NCI-H446 treated with DMSO at 0.1 percent for 48 hours (cell line): ENCODE measurements at regions not wholly inside any gene's neighbourhood (a gene's known extent, or its start where the extent isn't known, plus 50 kb on each side); places are given as distances from the start of the nearest gene placed in this dataset.

Experiments used
- DNase-seq: peaks from one replicate; lab custom pipeline; 2025; lab: John Stamatoyannopoulos, UW

- no peak for DNase-seq
These were observed 188.7 kb upstream of the MPHOSPH6 start for GRCh38 chr16:82358606-82359221.

- no peak for DNase-seq
These were observed 188.1 kb upstream of the MPHOSPH6 start for GRCh38 chr16:82358161-82358560.

GRCh38 chr16:82357237-82357636 lies 187.2 kb upstream of the MPHOSPH6 start:
- DNase-seq: no peak

GRCh38 chr16:82350560-82350959 lies 180.5 kb upstream of the MPHOSPH6 start:
- DNase-seq: no peak

GRCh38 chr16:82345318-82345717 lies 175.3 kb upstream of the MPHOSPH6 start:
- DNase-seq: no peak

GRCh38 chr16:82344157-82344556 lies 174.1 kb upstream of the MPHOSPH6 start:
- no peak for DNase-seq

GRCh38 chr16:82341146-82341669 lies 171.2 kb upstream of the MPHOSPH6 start:
- DNase-seq: no peak

- DNase-seq: no peak
These were observed 170.5 kb upstream of the MPHOSPH6 start for GRCh38 chr16:82340531-82340930.

- no peak for DNase-seq
These were observed 167.3 kb upstream of the MPHOSPH6 start for GRCh38 chr16:82337355-82337754.

- no peak for DNase-seq
These were observed 162.1 kb upstream of the MPHOSPH6 start for GRCh38 chr16:82331974-82332750.

- no peak for DNase-seq
These were observed 161.4 kb upstream of the MPHOSPH6 start for GRCh38 chr16:82331397-82331796.

GRCh38 chr16:82329504-82330192 lies 159.6 kb upstream of the MPHOSPH6 start:
- no peak for DNase-seq

- no peak for DNase-seq
These were observed 159.0 kb upstream of the MPHOSPH6 start for GRCh38 chr16:82328881-82329469.

GRCh38 chr16:82323171-82323570 lies 153.1 kb upstream of the MPHOSPH6 start:
- DNase-seq: no peak

- DNase-seq: no peak
These were observed 152.2 kb upstream of the MPHOSPH6 start for GRCh38 chr16:82322177-82322576.

GRCh38 chr16:82319038-82319437 lies 149.0 kb upstream of the MPHOSPH6 start:
- no peak for DNase-seq

- DNase-seq: no peak
These were observed 147.6 kb upstream of the MPHOSPH6 start for GRCh38 chr16:82317411-82318167.

- DNase-seq: no peak
These were observed 143.7 kb upstream of the MPHOSPH6 start for GRCh38 chr16:82313754-82314153.

GRCh38 chr16:82311528-82311927 lies 141.5 kb upstream of the MPHOSPH6 start:
- DNase-seq: no peak

GRCh38 chr16:82302042-82302727 lies 132.2 kb upstream of the MPHOSPH6 start:
- no peak for DNase-seq

- no peak for DNase-seq
These were observed 131.2 kb upstream of the MPHOSPH6 start for GRCh38 chr16:82301146-82301755.
